Activated naive CD8-positive, alpha-beta T cell treated with anti-CD3 and anti-CD28 coated beads, Interleukin-2, amount 50 U/mL, for 16 hours (primary cell): ENCODE measurements at regions not wholly inside any gene's neighbourhood (a gene's known extent, or its start where the extent isn't known, plus 50 kb on each side); places are given as distances from the start of the nearest gene placed in this dataset.
"Not testable (repeated sequence)": the region's sequence is repeated elsewhere in the genome, so short reads cannot be mapped to it uniquely, and the experiment has no call there.

ENCODE experiments used
- DNase-seq: peaks from one replicate; pipeline ENCODE4 v3.0.0-alpha.2; 2020; ENCODE audit warnings: low read depth, low spot score

DNA sequence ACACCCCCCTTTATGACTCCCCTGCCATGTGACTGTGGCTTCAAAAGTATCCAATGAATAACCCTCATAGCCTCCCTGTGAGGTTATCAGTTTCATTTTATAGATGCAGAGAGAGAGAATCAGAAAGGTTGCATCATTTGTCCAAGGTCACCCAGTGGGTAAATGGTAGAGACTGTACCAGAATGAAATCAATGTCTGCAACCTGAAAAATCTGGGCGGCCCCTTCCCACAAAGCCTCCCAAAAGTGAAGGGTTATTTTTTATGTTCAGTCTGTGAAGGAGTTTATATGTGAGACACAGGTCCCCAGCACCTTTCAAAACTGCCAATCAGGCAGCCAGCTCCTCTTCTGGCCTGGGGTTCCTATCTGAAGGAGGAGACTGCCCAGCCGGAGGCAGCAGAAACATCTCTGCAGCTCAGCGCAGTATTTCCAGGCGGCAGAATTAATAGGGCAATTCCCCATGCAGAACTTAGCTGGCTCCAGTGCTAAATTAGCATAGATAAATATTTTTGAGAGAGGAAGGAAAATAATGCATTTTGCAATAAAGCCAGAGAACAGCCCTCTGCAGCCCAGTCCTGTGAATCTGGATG, 130.8 kb upstream of the PRR20G start:
- DNase-seq, result no peak

DNA sequence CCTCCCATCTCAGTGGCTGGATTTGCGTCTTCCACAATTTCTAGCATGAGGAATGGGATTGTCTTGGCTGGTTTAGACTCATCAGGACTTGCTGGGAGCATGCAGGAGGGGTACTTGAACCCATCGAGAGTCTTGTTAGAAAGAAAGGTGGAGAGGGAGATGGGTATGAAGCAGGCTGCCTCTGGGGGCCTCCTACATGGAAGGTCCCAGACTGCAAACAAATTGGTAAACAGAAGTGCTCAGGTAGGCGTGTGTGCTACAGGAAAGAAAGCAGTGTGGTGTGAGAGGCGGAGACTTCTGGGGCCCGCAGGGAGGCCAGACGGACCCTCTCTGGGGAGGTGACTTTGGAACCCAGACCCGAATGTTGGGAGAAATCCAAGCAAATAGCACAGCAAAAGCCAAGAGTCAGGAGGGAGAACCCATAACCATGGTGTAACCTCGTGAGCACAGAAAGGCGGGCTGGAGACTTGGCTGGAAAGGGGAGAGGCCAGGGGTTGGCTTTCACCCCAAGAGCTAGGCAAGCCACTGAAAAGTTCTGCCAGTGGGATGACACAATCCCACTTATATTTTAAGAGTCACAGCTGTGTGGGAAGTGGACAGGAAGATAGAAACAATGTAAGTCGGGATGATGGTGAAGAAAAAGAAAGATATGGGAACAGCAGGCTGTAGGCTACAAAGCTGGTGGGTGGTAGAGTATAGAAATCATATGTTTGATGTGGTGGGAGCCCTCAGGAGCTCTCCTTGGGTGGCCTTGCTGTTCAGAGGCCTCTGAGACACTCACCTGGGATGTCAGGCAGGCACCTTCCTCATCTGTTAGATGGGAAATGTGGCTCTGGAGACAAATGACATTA, 130.1 kb upstream of the PRR20G start:
- DNase-seq, result no peak

DNA sequence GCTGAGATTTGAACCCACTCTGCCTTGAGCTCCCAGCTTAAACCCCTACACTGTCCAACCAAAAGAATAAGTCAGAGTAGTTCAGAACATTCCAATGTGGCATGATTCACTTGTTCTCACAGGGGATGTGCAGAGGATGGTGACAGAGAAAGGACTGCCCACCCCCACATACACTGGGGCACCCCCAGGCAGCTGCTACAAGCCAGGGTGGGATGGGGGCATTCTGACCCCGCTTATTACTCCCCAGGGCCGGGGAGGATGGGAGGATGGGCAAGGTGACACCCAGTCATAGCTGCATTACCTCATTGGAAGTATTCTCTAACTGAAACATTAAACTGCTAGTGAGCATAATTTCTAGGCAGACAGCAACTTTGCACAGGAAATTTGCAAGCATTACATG, 126.0 kb upstream of the PRR20G start:
- DNase-seq, result no peak

DNA sequence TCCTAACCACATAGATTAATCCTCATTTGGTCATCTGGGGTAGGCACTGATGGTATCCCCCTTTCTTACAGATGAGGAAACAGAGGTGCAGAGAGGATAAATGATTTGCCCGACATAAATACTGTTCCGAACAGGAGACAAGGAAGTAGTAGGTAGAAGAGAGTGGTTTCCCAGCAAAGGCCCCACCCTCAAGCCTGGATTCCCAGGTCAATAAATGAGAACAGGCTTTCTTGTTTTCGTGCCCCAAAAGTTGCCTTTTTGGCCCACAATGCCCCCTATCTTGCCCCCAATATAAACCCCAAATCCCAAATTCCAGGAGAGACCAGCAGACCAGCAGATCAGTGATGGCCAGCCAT, 125.5 kb upstream of the PRR20G start:
- no peak for DNase-seq

DNA sequence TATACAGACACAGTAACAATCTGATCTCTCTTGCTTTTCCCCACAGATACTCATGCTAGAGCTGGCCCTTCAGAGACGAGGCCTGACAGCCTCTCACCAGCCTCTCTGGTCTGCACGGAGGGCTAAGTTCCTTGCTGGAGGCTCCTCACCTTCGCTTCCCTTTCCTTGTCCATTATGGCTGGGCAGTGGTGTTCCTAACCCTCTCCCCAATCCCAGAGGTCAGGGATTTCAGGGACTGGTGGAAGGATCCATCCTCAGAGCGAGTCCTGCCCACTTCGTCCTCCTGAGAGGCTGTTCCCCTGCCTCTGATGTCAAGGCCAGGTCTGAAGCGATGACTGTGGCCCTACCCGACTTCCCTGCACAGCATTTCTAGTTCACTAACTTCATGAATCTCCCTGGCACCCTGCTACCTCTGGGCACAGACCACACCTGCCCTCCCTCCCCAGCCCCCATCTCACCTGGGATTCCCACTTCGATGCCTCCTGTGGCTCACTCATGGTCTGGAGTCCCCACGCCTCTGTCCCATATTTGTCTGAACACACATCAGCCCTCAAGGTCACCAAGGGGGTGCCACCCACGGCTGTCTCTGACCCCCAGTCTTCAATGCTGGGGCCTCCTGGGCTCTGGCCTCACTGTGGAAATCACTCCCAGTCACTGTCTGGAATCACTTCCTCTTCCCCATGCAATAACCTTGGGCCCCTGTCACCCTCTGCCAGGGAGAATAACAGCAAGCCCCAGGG, 124.9 kb upstream of the PRR20G start:
- DNase-seq, result no peak

DNA sequence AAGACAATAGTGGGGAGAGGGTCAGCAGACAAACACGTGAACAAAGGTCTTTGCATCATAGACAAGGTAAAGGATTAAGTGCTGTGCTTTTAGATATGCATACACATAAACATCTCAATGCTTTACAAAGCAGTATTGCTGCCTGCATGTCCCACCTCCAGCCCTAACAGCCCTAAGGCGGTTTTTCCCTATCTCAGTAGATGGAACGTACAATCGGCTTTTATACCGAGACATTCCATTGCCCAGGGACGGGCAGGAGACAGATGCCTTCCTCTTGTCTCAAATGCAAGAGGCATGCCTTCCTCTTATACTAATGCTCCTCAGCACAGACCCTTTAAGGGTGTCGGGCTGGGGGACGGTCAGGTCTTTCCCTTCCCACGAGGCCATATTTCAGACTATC, 124.0 kb upstream of the PRR20G start:
- not testable (repeated sequence) for DNase-seq

DNA sequence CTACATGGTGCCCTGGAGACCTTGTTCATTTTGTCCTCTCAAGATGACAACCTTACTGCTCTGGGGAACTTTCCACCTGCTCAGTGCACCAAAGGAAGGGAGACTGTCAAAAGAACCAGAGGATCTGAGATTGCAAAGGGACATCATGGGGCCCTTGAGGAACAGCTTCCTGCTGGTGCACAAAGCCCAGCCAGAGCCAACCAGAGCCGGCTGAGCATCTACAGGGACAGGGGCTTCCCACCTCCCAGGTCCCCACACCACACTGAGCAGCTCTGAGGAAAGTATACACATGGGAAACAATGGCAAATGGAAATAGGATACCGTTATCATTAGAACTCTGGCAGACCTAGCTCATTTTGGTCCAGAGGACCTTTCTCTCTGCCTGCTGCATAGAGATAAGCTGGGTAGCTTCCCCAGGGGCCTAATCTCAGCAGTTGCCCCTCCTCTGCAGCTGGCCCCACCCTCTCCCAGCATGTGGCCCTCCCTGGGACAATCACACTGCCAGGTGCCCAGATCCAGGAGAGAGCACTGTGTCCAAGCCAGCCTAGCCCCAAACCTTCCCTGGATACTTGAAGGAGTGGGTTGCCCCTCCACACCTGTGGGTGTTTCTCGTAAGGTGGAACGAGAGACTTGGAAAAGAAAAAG, 123.4 kb upstream of the PRR20G start:
- DNase-seq, result no peak

DNA sequence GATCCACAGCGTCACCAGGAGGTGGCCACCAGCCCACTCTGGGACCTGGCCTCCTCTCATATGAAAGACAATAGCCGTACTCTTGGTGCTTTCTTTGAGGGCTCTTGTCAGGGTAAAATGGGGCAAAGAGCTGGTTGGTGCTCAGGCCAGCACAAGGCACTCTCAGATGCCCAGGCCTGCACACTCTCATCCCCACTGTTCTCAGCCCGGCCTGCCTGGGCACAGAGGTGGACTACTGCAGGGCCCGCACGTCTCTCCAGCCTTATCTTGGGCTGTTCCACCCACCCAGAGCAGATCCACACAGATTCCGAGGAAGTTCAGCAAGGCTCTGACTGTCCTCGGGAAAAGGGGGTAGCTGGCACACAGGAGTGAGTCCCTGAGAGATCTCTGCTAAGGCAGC, 122.8 kb upstream of the PRR20G start:
- DNase-seq, result no peak

DNA sequence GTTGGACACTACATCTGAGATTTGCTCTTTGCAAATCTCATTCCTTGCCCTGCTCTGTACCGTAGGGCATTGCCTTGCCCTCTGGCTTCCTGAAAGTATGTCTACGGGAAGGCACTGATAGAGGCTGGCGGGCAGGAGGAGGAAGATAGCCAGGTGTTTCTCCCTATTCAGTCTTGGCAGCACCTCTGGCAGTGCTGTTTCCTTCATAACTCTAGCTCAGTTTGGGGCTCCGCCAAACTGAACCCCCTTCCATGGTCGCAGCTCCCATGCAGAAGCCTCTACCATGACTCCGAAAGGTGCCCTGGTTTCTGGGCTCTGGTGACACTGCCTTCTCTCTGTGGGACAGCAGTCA, 122.3 kb upstream of the PRR20G start:
- no peak for DNase-seq

DNA sequence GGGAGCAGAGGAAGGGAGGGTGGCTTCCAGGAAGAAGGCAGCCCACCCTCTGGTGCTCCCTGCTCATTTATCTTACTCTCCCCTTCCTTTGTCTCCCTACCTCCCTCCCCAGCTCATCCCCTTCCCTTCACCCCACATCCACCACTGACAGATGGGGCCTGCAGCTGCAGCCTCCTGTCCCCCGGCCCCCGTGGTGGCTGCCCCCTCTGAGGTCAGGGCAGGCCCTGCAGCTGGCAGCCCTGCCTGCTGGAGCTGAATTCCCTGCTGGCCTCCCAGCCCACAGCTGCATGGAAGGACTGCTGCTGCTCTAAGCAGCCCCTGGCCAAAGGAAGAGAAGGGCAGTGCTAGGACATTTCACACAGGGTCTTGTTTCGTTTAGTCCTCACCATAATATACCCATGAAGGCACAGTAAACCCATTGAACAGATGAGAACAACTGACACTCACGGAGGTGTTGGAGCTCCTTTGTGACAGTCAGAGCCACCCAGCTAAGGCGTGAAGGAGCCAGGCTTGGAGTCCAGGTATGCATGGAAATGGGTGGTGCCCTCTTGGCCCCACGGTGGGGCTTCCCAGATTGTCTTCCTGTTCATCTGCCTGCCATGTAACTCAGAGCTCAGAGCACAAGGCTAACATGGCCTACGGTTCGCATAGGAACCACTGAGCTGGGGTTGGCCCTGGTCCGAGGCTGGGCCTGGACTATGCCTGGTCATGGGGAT, 121.7 kb upstream of the PRR20G start:
- DNase-seq, result no peak

DNA sequence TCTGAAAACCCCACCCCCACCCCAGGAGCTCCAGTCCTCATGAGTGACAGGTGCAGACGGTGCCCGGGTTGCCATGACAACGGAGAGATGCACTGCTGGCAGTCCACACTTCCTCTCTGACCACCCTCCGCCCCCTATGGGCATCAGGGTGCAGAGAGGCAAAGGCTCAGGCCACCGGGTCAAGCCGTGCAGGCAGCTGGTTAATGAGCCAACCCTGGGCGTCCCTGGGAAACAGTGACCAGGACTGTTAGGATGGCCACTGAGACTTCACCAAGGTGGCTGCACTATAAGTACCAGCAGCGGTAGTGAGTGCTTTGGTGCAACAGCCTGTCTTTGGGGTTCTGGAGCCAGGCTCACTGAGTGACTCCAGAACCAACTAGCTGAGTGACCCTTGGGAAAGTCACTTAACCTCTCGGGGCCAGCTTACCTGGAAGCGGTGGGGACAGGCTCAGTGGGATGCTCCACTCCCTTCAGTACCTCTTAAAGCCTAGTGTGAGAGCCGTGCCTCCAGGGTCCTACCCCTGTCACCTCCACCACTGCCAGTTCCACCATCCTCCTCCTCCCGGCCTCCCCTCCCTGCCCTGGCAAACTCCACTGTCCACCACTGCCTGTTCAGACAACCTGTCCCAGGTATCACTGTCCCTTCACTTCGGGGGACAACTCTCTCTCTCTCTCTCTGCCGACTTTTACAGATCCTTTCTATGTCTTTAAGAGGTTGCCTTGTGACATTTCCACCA, 121.0 kb upstream of the PRR20G start:
- no peak for DNase-seq

DNA sequence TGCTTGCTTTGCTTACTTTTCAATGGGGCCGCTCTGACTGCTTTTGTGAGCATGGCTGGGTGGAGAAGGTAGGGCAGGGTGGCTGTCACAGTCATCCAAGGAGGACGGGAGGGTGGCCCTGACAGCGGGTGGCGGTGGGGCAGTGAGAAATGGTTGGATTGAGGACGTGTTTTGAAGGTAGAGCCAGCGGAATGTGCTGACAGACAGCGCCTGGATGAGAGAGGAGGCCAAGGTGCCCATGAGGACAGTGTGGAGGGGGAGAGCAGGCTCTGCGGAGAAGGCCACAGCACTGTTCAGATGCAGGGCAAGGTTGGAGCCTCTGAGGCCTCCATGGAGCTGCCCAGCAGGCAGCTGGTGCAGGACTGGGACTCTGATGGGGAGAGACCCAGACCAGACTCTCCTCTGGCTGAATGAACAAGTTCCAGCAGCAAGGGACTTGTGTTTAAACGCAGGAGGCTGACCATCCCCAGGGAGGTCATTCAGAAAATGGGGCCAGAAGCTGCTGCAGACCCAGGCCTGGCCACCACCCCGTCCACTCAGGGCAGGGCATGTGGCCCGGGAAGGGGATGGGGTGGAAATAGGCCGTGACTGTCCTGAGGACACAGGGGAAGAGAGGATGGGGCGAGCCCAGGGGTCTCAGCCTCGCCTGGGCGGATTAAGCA, 120.3 kb upstream of the PRR20G start:
- DNase-seq, result no peak

DNA sequence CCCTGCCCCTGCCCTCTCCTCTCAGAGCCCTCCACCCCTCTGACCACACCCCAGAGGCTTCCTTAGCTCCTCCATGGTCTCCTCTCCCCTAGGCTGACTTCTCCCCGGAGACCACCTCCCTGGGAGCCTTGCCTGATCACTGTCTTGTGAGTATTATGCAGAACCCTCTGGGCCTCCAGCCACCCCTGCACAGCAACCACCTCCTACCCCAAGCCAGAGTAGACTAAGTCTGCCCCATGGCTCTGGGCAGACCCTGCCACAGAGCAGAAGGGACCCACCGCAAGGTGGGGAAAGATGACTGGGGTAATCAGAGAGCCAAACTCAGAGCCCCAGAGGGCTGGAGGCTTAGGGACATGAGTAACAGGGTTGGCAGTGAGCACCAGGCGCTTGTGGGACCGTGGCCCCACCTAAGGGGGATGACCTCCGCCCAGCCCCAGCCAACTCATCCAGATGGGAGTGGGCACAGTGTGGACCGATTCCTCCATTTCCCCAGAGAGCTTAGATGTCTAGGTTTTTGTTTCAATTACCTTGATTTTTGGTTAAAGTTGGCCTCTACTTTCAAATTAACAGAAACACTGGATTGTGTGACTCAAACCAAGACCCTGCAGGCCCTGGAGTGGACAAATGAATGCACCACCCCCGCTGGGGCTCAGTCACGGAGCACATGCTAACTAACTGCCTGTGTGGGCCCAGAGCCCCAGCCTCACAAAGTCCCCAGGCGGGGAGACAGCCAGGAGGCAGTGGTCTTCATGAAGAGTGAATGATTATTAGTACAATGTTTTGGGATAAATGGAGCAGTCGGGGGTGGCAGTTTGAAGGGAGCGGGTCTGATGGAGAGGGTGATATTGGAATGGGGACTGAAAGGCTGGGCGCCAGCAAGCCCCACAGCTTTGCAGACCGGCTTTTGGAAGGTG, 119.4 kb upstream of the PRR20G start:
- DNase-seq, result no peak

DNA sequence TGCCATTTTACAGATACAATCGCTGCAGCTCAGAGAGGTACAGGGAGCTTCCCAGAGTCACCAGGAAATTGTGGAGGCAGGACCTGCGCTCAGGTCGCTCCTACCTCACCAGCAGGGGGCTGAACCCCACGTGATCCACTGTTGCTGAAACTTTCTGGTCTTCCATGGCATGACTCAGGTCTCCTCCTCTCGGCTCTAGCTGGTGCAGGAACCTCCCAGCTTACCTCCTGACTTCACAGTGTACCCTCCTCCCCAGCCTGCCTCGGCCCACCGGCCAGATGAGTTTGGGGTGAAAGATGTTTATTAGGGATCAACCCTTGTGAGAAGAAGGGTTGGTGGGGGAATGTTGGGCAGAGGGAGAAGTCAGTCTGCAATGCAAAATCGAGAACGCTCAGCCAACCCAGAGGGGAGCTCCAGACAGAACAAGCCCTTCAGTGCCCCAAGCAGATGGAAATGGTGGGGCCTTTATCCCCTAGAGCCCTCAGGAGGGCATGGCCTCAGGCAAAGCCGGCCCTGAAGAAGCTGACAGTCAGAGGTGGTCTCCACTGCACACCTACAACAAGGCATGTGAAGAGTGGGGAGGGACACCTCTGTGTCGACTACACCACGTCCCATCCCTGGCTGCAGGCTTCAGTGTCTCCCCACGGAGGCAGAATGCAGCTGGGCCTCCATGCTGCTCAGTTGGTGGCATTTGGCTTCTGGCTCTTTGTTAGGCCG, 118.6 kb upstream of the PRR20G start:
- DNase-seq, result no peak

DNA sequence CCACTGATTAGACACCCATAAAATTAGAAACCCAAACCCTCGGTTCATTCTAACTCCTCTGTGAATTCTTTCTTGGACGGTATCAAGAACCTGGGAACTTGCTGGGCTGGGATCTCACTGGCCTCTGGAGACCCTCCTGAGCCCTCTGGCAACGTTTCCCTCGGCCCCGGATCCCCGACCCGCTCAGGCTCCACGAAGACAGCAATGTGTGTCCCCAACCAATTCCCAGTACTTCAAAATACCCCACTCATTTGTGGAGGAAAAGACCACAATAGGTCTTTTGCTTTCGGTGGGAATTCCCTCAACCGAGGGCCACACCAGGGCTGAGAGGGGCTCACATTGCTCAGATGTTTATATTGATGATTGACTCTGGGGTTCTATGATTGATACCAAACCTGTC, 117.9 kb upstream of the PRR20G start:
- DNase-seq, result no peak

DNA sequence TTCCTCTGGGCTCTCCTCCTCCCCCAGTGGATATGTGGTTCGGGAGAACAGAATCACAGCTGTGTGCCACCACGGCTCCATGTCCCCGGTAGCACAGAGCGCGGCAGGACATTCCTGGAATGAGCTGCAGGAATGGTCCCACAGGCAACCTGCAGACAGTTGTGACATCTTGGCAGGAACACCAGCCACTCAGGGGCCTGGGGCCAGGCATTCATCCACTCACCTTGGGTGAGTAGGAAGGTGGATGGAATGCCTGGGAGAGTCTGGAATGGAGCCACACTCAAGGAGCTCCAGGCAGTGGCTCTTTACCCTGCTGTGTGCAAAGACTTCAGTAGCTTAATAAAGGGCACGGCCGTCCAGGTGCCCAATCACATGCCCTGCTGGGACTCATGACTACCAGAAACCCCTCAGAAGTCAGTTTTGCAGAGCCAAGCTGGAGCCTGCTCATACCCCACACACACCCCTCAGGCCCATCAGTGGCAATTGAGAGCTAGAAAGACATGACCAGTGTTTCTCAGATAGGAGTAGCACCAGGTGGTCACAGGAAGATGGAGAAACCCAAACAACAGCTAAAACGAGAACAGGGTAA, 117.3 kb upstream of the PRR20G start:
- DNase-seq, result no peak

DNA sequence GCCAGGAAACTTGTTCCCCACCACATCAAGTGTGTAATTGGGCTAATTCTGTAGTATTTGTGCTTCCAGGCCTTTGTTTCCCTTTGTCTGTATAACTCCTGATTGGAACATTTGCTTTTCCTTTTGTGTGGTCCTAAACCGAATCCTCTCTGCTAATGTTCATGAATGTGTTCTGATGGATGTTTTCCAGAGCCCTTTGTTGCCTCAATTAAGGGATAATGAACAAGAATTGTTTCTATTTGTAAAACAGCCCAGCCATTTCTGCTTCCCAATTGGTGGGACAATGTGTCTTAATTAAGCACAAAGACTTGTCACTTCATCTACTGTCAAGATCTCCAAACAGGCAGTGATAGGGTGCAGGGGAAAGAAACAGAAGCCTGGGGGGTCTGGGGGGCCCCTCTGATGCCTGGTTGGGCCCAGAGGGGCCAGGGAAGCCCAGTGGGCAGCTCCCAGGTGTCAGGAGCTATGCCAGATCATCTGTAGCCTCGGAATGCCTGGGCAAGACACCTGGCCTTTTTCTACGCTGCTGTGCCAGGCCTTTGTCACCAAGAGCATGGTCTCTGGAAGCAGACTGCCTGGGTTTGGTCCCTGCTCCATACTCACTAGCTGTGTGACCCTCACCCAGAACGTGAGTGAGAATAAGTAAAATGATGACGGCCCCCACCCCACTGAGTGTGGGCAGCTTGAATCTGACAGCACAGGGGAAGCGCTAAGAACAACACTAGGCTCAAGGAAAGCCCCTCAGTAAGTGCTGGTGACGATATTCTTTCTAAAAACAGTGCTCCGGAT, 116.6 kb upstream of the PRR20G start:
- DNase-seq, result no peak

DNA sequence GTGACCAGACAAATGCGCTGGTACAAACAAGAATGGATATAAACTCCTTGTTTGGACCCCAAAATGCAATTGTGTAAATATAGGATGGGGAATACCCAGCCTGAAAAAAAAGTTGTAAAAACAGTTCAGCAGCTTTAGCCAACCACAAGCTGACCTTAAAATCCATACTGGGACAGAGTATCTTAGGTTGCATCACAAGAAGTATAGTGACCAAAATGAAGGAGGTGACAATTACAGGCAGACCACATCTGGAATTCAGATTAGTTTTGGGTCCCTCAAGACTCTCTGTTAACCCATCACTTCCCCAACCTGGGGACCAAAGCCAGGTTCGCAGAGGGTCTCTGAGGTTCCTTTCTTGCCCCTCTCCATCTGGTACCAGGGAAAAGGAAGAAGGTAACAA, 115.9 kb upstream of the PRR20G start:
- no peak for DNase-seq
